B cell (primary cell): ENCODE measurements at regions not wholly inside any gene's neighbourhood (a gene's known extent, or its start where the extent isn't known, plus 50 kb on each side); places are given as distances from the start of the nearest gene placed in this dataset.

Experiments
- ATAC-seq: fragments of 200-7000 bp; cut with Tn5 transposase; one replicate; pipeline ENCODE4 v1.10.0; 2021; ENCODE audit warnings: low read depth, mild to moderate bottlenecking, moderate number of reproducible peaks, moderate library complexity
- CTCF ChIA-PET: fragments of 350-600 bp; sonication (Branson Sonifier 250); formaldehyde crosslinking; loops from one replicate; lab custom pipeline; 2021; ENCODE audit warnings: antibody characterized with exemption, inconsistent platforms; lab: Charles Lee
- POLR2A ChIA-PET: fragments of 350-600 bp; sonication (Branson Sonifier 250); formaldehyde crosslinking; loops from one replicate; lab custom pipeline; 2021; ENCODE audit warnings: antibody characterized with exemption; lab: Charles Lee
- DNase-seq: peaks from one replicate; pipeline ENCODE4 v3.0.0; 2013
- H2AFZ ChIP-seq: 2 replicates; pipeline ENCODE4 v1.6.1; 2012; ENCODE audit warnings: mild to moderate bottlenecking, low read depth, low read length; ENCODE audit not compliant: insufficient read depth, poor library complexity, severe bottlenecking
- H3K27ac ChIP-seq, 2 donors: 1 replicate in 1 of 2; 2 replicates in 1 of 2; pipeline ENCODE4 v1.5.1; 2012 to 2013; ENCODE audit warnings: low read length in 2 of 2, mild to moderate bottlenecking in 2 of 2, moderate library complexity in 1 of 2
- H3K27me3 ChIP-seq, 4 experiments: fragments of 200-600 bp in 1 of 4; sonication (generic) in 1 of 4; replicated peaks in 1 of 4; 1 replicate in 2 of 4; 2 replicates in 2 of 4; pipeline versions ENCODE4 v1.6.1 to v1.7.0; 2013 to 2016; ENCODE audit warnings: low read length in 3 of 4, mild to moderate bottlenecking in 2 of 4, mixed read lengths in 1 of 4, moderate library complexity in 1 of 4; ENCODE audit not compliant: insufficient read depth in 4 of 4, control insufficient read depth in 3 of 4; ENCODE audit errors: control extremely low read depth in 1 of 4
- H3K36me3 ChIP-seq, 2 experiments: replicated peaks in 1 of 2; 1 replicate in 1 of 2; 2 replicates in 1 of 2; pipeline versions ENCODE4 v1.6.1 to v1.7.1; 2013; ENCODE audit warnings: low read length in 1 of 2; ENCODE audit not compliant: insufficient read depth in 2 of 2, control insufficient read depth in 1 of 2; ENCODE audit errors: control extremely low read depth in 1 of 2, extremely low read depth in 1 of 2
- H3K4me1 ChIP-seq, 2 donors: fragments of 200-600 bp in 1 of 2; sonication (generic) in 1 of 2; 1 replicate in 1 of 2; 2 replicates in 1 of 2; pipeline versions ENCODE4 v1.5.1 to v1.6.1; 2013 to 2017; ENCODE audit warnings: low read length in 2 of 2; ENCODE audit not compliant: control insufficient read depth in 2 of 2, insufficient read depth in 2 of 2
- H3K4me2 ChIP-seq: replicated peaks from 2 replicates; pipeline ENCODE3; 2012; ENCODE audit warnings: mild to moderate bottlenecking, low read depth, low read length; ENCODE audit not compliant: poor library complexity, severe bottlenecking
- H3K4me3 ChIP-seq, 5 experiments: fragments of 200-600 bp in 1 of 5; sonication (generic) in 1 of 5; 1 replicate in 3 of 5; 2 replicates in 2 of 5; pipeline versions ENCODE4 v1.5.1 to v1.7.0; 2011 to 2016; ENCODE audit warnings: low read length in 4 of 5, mild to moderate bottlenecking in 4 of 5, low read depth in 2 of 5, control low read depth in 1 of 5, moderate library complexity in 1 of 5; ENCODE audit not compliant: insufficient read depth in 1 of 5; ENCODE audit errors: control extremely low read depth in 1 of 5, extremely low read depth in 1 of 5
- H3K79me2 ChIP-seq: fragments of 200-600 bp; sonication (generic); one replicate; pipeline ENCODE4 v1.6.0; 2016; ENCODE audit warnings: low read length; ENCODE audit not compliant: control insufficient read depth, insufficient read depth
- H3K9ac ChIP-seq: fragments of 200-600 bp; sonication (generic); 2 replicates; pipeline ENCODE4 v1.6.1; 2017; ENCODE audit warnings: mild to moderate bottlenecking, low read length, moderate library complexity
- H3K9me3 ChIP-seq, 3 donors: one replicate each; pipeline versions ENCODE4 v1.6.1 to v1.7.1; 2013; ENCODE audit warnings: low read length in 2 of 3; ENCODE audit not compliant: control insufficient read depth in 2 of 3, insufficient read depth in 1 of 3; ENCODE audit errors: control extremely low read depth in 1 of 3
- H4K20me1 ChIP-seq: 2 replicates; pipeline ENCODE4 v1.6.0; 2012; ENCODE audit warnings: mild to moderate bottlenecking, low read length; ENCODE audit not compliant: insufficient read depth, control insufficient read depth, poor library complexity, severe bottlenecking
- H3K27ac Mint-ChIP-seq: one replicate; pipeline ENCODE4 v1.8.0; 2021; ENCODE audit warnings: mixed read lengths
- H3K27me3 Mint-ChIP-seq: one replicate; pipeline ENCODE4 v1.8.0; 2021; ENCODE audit warnings: mixed read lengths
- H3K4me1 Mint-ChIP-seq: one replicate; pipeline ENCODE4 v1.8.0; 2021; ENCODE audit warnings: mixed read lengths
- H3K4me3 Mint-ChIP-seq: one replicate; pipeline ENCODE4 v1.8.0; 2021; ENCODE audit warnings: mixed read lengths
- H3K9me3 Mint-ChIP-seq: one replicate; pipeline ENCODE4 v1.8.0; 2022; ENCODE audit warnings: mixed read lengths; ENCODE audit not compliant: insufficient read depth
- CTCF ChIP-seq: fragments of 200-600 bp; IDR thresholded peaks from one replicate; pipeline ENCODE4 v1.8.0; 2022; ENCODE audit warnings: antibody characterized with exemption, mild to moderate bottlenecking
- EZH2 ChIP-seq: IDR thresholded peaks from 2 replicates; pipeline ENCODE4 v1.6.1; 2012; ENCODE audit warnings: borderline replicate concordance, low read depth, mild to moderate bottlenecking, moderate library complexity, low read length; ENCODE audit not compliant: insufficient read depth, poor library complexity, severe bottlenecking
- WGBS: methylation state at CpG from one replicate; pipeline ENCODE4 v1.1.5; 2013; ENCODE audit warnings: missing lambda C conversion rate; ENCODE audit not compliant: insufficient coverage; 5-methylcytosine and 5-hydroxymethylcytosine counted together
- intact Hi-C: fragments of 100-400 bp; cut with micrococcal nuclease; formaldehyde crosslinking; loops from one replicate; pipeline ENCODE4 v1.10.0; 2022

- POLR2A ChIA-PET: no interaction called here
- DNase-seq (no peak), ATAC-seq (no peak)
- CTCF ChIA-PET: no interaction called here
- Mint-ChIP-seq H3K27me3 (no peaks in the 10 kb centered on the region), H3K4me1 (peaks cover 9% of the 10 kb centered on the region), H3K9me3 (no peaks in the 10 kb centered on the region), H3K27ac (no peak overlapping the region), H3K4me3 (no peak overlapping the region)
- H3K4me2 ChIP-seq: no peak overlapping the region
- no peak overlapping the region for H2AFZ ChIP-seq
- H3K4me3 ChIP-seq: no peak overlapping the region
- no peak overlapping the region for H3K27ac ChIP-seq
- no peak for TF ChIP-seq EZH2
- TF ChIP-seq CTCF: no peak
- no peaks in the 10 kb centered on the region for H3K9me3 ChIP-seq
- no peaks in the 10 kb centered on the region for H3K79me2 ChIP-seq
- H3K4me1 ChIP-seq: peaks cover 0 to 4% of the 10 kb centered on the region in 2 donors
- no peaks in the 10 kb centered on the region for H4K20me1 ChIP-seq
- intact Hi-C loops: no loop called here
- no peak overlapping the region for H3K9ac ChIP-seq
- H3K27me3 ChIP-seq: no peaks in the 10 kb centered on the region
- H3K36me3 ChIP-seq: no peaks in the 10 kb centered on the region
Observed at GRCh38 chr12:90246688-90247087, 538.0 kb upstream of the ATP2B1 start.

GRCh38 chr12:90245391-90245790 is 536.8 kb upstream of the ATP2B1 start:
- Histone ChIP-seq H3K4me3 (no peak overlapping the region), H3K9ac (no peak overlapping the region), H3K27ac (no peak overlapping the region), H3K4me2 (no peak overlapping the region), H3K36me3 (no peaks in the 10 kb centered on the region), H3K4me1 (no peaks in the 10 kb centered on the region), H3K9me3 (no peaks in the 10 kb centered on the region), H2AFZ (no peak overlapping the region), H3K27me3 (no peaks in the 10 kb centered on the region), H3K79me2 (no peaks in the 10 kb centered on the region), H4K20me1 (no peaks in the 10 kb centered on the region)
- ATAC-seq: no peak
- H3K27me3 Mint-ChIP-seq: peaks cover 5% of the 10 kb centered on the region
- no peak overlapping the region for H3K27ac Mint-ChIP-seq
- TF ChIP-seq CTCF (no peak), EZH2 (no peak)
- ChIA-PET CTCF (no interaction called here), POLR2A (no interaction called here)
- intact Hi-C loops: no loop called here
- H3K4me1 Mint-ChIP-seq: peaks cover 9% of the 10 kb centered on the region
- no CpG with 5 or more reads among the region's 2 CpGs for WGBS
- no peak overlapping the region for H3K4me3 Mint-ChIP-seq
- H3K9me3 Mint-ChIP-seq: no peaks in the 10 kb centered on the region
- DNase-seq: no peak
